Activated CD4-positive, alpha-beta T cell treated with anti-CD3 and anti-CD28 coated beads for 36 hours (primary cell): ENCODE measurements at regions not wholly inside any gene's neighbourhood (a gene's known extent, or its start where the extent isn't known, plus 50 kb on each side); places are given as distances from the start of the nearest gene placed in this dataset.

Experiments used
- ATAC-seq: fragments of 200-7000 bp; cut with Tn5 transposase; one replicate; pipeline ENCODE4 v1.10.0; 2021; ENCODE audit warnings: mild to moderate bottlenecking, moderate library complexity
- CTCF ChIA-PET: fragments of 350-600 bp; sonication (Branson Sonifier 250); formaldehyde crosslinking; loops from one replicate; lab custom pipeline; 2021; ENCODE audit warnings: antibody characterized with exemption; lab: Charles Lee
- POLR2A ChIA-PET: fragments of 350-600 bp; sonication (Branson Sonifier 250); formaldehyde crosslinking; loops from one replicate; lab custom pipeline; 2021; ENCODE audit warnings: antibody characterized with exemption, inconsistent platforms; lab: Charles Lee
- DNase-seq: peaks from one replicate; pipeline ENCODE4 v3.0.0-alpha.2; 2020
- H3K27ac Mint-ChIP-seq: one replicate; pipeline ENCODE4 v1.8.0; 2021; ENCODE audit warnings: mixed read lengths
- H3K27me3 Mint-ChIP-seq: one replicate; pipeline ENCODE4 v1.8.0; 2021; ENCODE audit warnings: mixed read lengths
- H3K36me3 Mint-ChIP-seq: one replicate; pipeline ENCODE4 v1.8.0; 2021; ENCODE audit warnings: low read depth, mixed read lengths
- H3K4me1 Mint-ChIP-seq: one replicate; pipeline ENCODE4 v1.8.0; 2021; ENCODE audit warnings: mixed read lengths
- H3K4me3 Mint-ChIP-seq: one replicate; pipeline ENCODE4 v1.8.0; 2021; ENCODE audit warnings: mild to moderate bottlenecking, moderate library complexity, mixed read lengths
- H3K9me3 Mint-ChIP-seq: one replicate; pipeline ENCODE4 v1.8.0; 2021; ENCODE audit warnings: low read depth, mixed read lengths
- intact Hi-C, 2 experiments: fragments of 100-400 bp; cut with DNase I in 1 of 2; cut with micrococcal nuclease in 1 of 2; formaldehyde crosslinking; loops; one replicate each; pipeline versions ENCODE4 v1.14.2 to v1.15.1; 2022 to 2024; cut with DNase I, micrococcal nuclease

GRCh38 chr22:49138250-49138790 lies 689.4 kb downstream of the BRD1 start:
- Mint-ChIP-seq H3K9me3 (no peaks in the 10 kb centered on the region), H3K27ac (no peak overlapping the region), H3K27me3 (peaks cover 12% of the 10 kb centered on the region), H3K4me1 (no peaks in the 10 kb centered on the region), H3K36me3 (no peaks in the 10 kb centered on the region), H3K4me3 (no peak overlapping the region)
- no peak for ATAC-seq
- ChIA-PET POLR2A (no interaction called here), CTCF (no interaction called here)
- no peak for DNase-seq
- intact Hi-C loops, result no loop called here

- intact Hi-C loops, result no loop called here
- no peak overlapping the region for H3K4me3 Mint-ChIP-seq
- ChIA-PET POLR2A (no interaction called here), CTCF (no interaction called here)
- no peak overlapping the region for H3K27ac Mint-ChIP-seq
- no peaks in the 10 kb centered on the region for H3K4me1 Mint-ChIP-seq
- no peaks in the 10 kb centered on the region for H3K9me3 Mint-ChIP-seq
- DNase-seq (no peak), ATAC-seq (no peak)
- peaks cover 16% of the 10 kb centered on the region for H3K27me3 Mint-ChIP-seq
- no peaks in the 10 kb centered on the region for H3K36me3 Mint-ChIP-seq
Observed at GRCh38 chr22:49137206-49137840, 690.4 kb downstream of the BRD1 start.

- ATAC-seq (no peak), DNase-seq (no peak)
- Mint-ChIP-seq H3K9me3 (no peaks in the 10 kb centered on the region), H3K36me3 (no peaks in the 10 kb centered on the region), H3K4me1 (no peaks in the 10 kb centered on the region), H3K27me3 (peaks cover 18% of the 10 kb centered on the region), H3K4me3 (no peak overlapping the region), H3K27ac (no peak overlapping the region)
- ChIA-PET CTCF (no interaction called here), POLR2A (no interaction called here)
- intact Hi-C loops, result no loop called here
Observed at GRCh38 chr22:49136816-49137180, 690.9 kb downstream of the BRD1 start.

- no peaks in the 10 kb centered on the region for H3K4me1 Mint-ChIP-seq
- H3K27ac Mint-ChIP-seq, result no peak overlapping the region
- intact Hi-C loops, result no loop called here
- ChIA-PET CTCF (no interaction called here), POLR2A (no interaction called here)
- H3K36me3 Mint-ChIP-seq, result no peaks in the 10 kb centered on the region
- no peaks in the 10 kb centered on the region for H3K9me3 Mint-ChIP-seq
- peaks cover 21% of the 10 kb centered on the region for H3K27me3 Mint-ChIP-seq
- DNase-seq (no peak), ATAC-seq (no peak)
- H3K4me3 Mint-ChIP-seq, result no peak overlapping the region
Observed at GRCh38 chr22:49136041-49136815, 691.4 kb downstream of the BRD1 start.

- POLR2A ChIA-PET, result no interaction called here
- Mint-ChIP-seq H3K4me1 (no peaks in the 10 kb centered on the region), H3K27me3 (peaks cover 21% of the 10 kb centered on the region), H3K9me3 (no peaks in the 10 kb centered on the region), H3K27ac (no peak overlapping the region), H3K4me3 (no peak overlapping the region), H3K36me3 (no peaks in the 10 kb centered on the region)
- intact Hi-C loops, result no loop called here
- CTCF ChIA-PET, result no interaction called here
- DNase-seq (no peak), ATAC-seq (no peak)
Observed at GRCh38 chr22:49134076-49134475, 693.6 kb downstream of the BRD1 start.

GRCh38 chr22:49133541-49133940 lies 694.1 kb downstream of the BRD1 start:
- ChIA-PET POLR2A (no interaction called here), CTCF (no interaction called here)
- Mint-ChIP-seq H3K27ac (no peak overlapping the region), H3K9me3 (no peaks in the 10 kb centered on the region), H3K36me3 (no peaks in the 10 kb centered on the region), H3K27me3 (peaks cover 19% of the 10 kb centered on the region), H3K4me1 (no peaks in the 10 kb centered on the region), H3K4me3 (no peak overlapping the region)
- intact Hi-C loops, result no loop called here
- no peak for DNase-seq
- no peak for ATAC-seq

GRCh38 chr22:49132009-49132408 lies 695.7 kb downstream of the BRD1 start:
- H3K9me3 Mint-ChIP-seq, result no peaks in the 10 kb centered on the region
- POLR2A ChIA-PET, result no interaction called here
- no peaks in the 10 kb centered on the region for H3K36me3 Mint-ChIP-seq
- H3K4me1 Mint-ChIP-seq, result no peaks in the 10 kb centered on the region
- no peak overlapping the region for H3K4me3 Mint-ChIP-seq
- no peak for DNase-seq
- no peak for ATAC-seq
- H3K27ac Mint-ChIP-seq, result no peak overlapping the region
- intact Hi-C loops, result no loop called here
- H3K27me3 Mint-ChIP-seq, result peaks cover 15% of the 10 kb centered on the region
- CTCF ChIA-PET, result no interaction called here

- no peak for ATAC-seq
- intact Hi-C loops, result no loop called here
- POLR2A ChIA-PET, result no interaction called here
- no peaks in the 10 kb centered on the region for H3K4me1 Mint-ChIP-seq
- no peaks in the 10 kb centered on the region for H3K36me3 Mint-ChIP-seq
- no peak overlapping the region for H3K27ac Mint-ChIP-seq
- H3K27me3 Mint-ChIP-seq, result peaks cover 19% of the 10 kb centered on the region
- no peak overlapping the region for H3K4me3 Mint-ChIP-seq
- peaks cover 3% of the 10 kb centered on the region for H3K9me3 Mint-ChIP-seq
- CTCF ChIA-PET, result interaction anchor here (0.7 kb wide), 1 partner anchor 122 kb away, joined by 3 read pairs; no protein-coding TSS in a partner anchor
- DNase-seq, result no peak
Observed at GRCh38 chr22:49129736-49130135, 697.9 kb downstream of the BRD1 start.

DNA sequence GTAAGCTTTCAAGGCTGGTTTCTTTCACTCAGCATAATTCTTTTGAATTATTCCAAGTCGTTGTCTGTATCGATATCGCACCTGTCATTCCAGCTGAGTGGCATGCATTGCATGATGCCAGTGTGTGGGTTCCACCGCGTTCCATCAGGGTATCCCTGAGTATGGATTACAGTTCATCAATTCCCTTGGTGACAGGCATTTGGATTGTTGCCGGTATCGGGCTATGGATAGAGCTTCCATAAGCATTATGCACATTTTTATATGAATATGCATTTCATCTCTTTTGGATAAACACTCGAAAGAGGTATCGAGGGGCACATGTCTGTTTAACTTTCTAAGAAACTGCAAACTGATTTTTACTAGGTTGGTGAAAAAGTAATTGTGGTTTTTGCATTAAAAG lies 698.8 kb downstream of the BRD1 start:
- CTCF ChIA-PET, result interaction anchor here (0.7 to 0.8 kb wide), 2 partner anchors 121 to 957 kb away, joined by 3 read pairs; no protein-coding TSS in a partner anchor

DNA sequence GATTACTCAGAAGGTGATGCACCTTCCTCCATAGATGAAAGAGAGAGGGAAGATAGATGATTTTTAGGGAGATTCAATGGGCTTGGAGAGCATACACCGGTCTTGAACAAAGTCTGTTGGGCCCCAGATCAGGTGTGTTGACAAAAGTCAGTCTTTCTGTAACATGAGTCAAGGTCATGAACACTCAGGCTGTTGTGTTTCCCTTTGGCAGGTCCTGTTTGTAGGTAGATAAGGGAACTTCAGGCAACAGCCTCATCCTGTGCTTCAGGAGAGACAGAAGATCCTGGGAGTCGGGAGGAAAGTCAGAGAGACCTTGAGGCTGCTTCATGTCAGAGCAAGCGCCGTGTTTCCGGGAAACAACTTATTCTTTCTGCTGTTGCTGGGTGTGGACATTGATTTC lies 703.1 kb downstream of the BRD1 start:
- Mint-ChIP-seq H3K27me3 (peaks cover 18% of the 10 kb centered on the region), H3K4me3 (no peak overlapping the region), H3K27ac (no peak overlapping the region), H3K4me1 (no peaks in the 10 kb centered on the region), H3K9me3 (peaks cover 3% of the 10 kb centered on the region), H3K36me3 (no peaks in the 10 kb centered on the region)
- intact Hi-C loops, result no loop called here
- ChIA-PET POLR2A (no interaction called here), CTCF (no interaction called here)
- ATAC-seq (no peak), DNase-seq (no peak)

More for the DNA sequence above, 698.8 kb downstream of the BRD1 start:
- ATAC-seq (no peak), DNase-seq (no peak)
- peaks cover 3% of the 10 kb centered on the region for H3K9me3 Mint-ChIP-seq
- POLR2A ChIA-PET, result no interaction called here
- intact Hi-C loops, result no loop called here
- H3K27me3 Mint-ChIP-seq, result peaks cover 23% of the 10 kb centered on the region
- H3K4me1 Mint-ChIP-seq, result no peaks in the 10 kb centered on the region
- no peaks in the 10 kb centered on the region for H3K36me3 Mint-ChIP-seq
- H3K27ac Mint-ChIP-seq, result no peak overlapping the region
- no peak overlapping the region for H3K4me3 Mint-ChIP-seq

GRCh38 chr22:49123621-49124192 lies 704.0 kb downstream of the BRD1 start:
- peaks cover 3% of the 10 kb centered on the region for H3K9me3 Mint-ChIP-seq
- DNase-seq (no peak), ATAC-seq (no peak)
- no peaks in the 10 kb centered on the region for H3K4me1 Mint-ChIP-seq
- POLR2A ChIA-PET, result no interaction called here
- CTCF ChIA-PET, result no interaction called here
- peaks cover 18% of the 10 kb centered on the region for H3K27me3 Mint-ChIP-seq
- intact Hi-C loops, result no loop called here
- no peaks in the 10 kb centered on the region for H3K36me3 Mint-ChIP-seq
- H3K4me3 Mint-ChIP-seq, result no peak overlapping the region
- H3K27ac Mint-ChIP-seq, result no peak overlapping the region

- DNase-seq (no peak), ATAC-seq (no peak)
- peaks cover 8% of the 10 kb centered on the region for H3K27me3 Mint-ChIP-seq
- H3K4me3 Mint-ChIP-seq, result no peak overlapping the region
- no peaks in the 10 kb centered on the region for H3K36me3 Mint-ChIP-seq
- H3K4me1 Mint-ChIP-seq, result no peaks in the 10 kb centered on the region
- intact Hi-C loops, result no loop called here
- POLR2A ChIA-PET, result no interaction called here
- H3K27ac Mint-ChIP-seq, result no peak overlapping the region
- H3K9me3 Mint-ChIP-seq, result no peaks in the 10 kb centered on the region
- CTCF ChIA-PET, result no interaction called here
Observed at GRCh38 chr22:49119551-49119952, 708.1 kb downstream of the BRD1 start.
